Astrocyte of the cerebellum (primary cell): ENCODE measurements at regions not wholly inside any gene's neighbourhood (a gene's known extent, or its start where the extent isn't known, plus 50 kb on each side); places are given as distances from the start of the nearest gene placed in this dataset.
"Not testable (repeated sequence)": the region's sequence is repeated elsewhere in the genome, so short reads cannot be mapped to it uniquely, and the experiment has no call there.

Experiments used
- DNase-seq: peaks from one replicate; pipeline ENCODE4 v3.0.0-alpha.2; 2011; ENCODE audit warnings: low read depth
- H3K4me3 ChIP-seq: 2 replicates; pipeline ENCODE4 v1.5.1; 2011; ENCODE audit warnings: mild to moderate bottlenecking, low read depth, low read length, moderate library complexity
- CTCF ChIP-seq: IDR thresholded peaks from 2 replicates; pipeline ENCODE4 v1.5.1; 2012; ENCODE audit warnings: low read length, low read depth, moderate library complexity, mild to moderate bottlenecking; ENCODE audit errors: missing control alignments
- in situ Hi-C: cut with HindIII; loops from 2 replicates; pipeline ENCODE4 v1.10.0; 2017; ENCODE audit warnings: low sequenced_read_pairs

GRCh38 chr9:1922026-1922425 lies 93.1 kb upstream of the SMARCA2 start:
- no peak for DNase-seq
- peak; percentile 3 for TF ChIP-seq CTCF
- in situ Hi-C loops, result no loop called here
- H3K4me3 ChIP-seq, result no peak overlapping the region

- in situ Hi-C loops, result no loop called here
- TF ChIP-seq CTCF, result no peak
Observed at GRCh38 chr9:1927546-1927945, 87.6 kb upstream of the SMARCA2 start.

GRCh38 chr9:1929134-1929533 lies 86.0 kb upstream of the SMARCA2 start:
- TF ChIP-seq CTCF, result no peak
- DNase-seq, result no peak
- in situ Hi-C loops, result no loop called here
- H3K4me3 ChIP-seq, result no peak overlapping the region

More at GRCh38 chr9:1927546-1927945, 87.6 kb upstream of the SMARCA2 start:
- no peak for DNase-seq
- H3K4me3 ChIP-seq, result no peak overlapping the region

GRCh38 chr9:1929722-1930244 lies 85.4 kb upstream of the SMARCA2 start:
- no peak overlapping the region for H3K4me3 ChIP-seq
- in situ Hi-C loops, result no loop called here
- no peak for DNase-seq
- no peak for TF ChIP-seq CTCF

GRCh38 chr9:1930245-1930736 lies 84.9 kb upstream of the SMARCA2 start:
- in situ Hi-C loops, H3K4me3 ChIP-seq, DNase-seq: not testable (repeated sequence)

GRCh38 chr9:1938135-1938534 lies 77.0 kb upstream of the SMARCA2 start:
- H3K4me3 ChIP-seq, result no peak overlapping the region
- in situ Hi-C loops, result no loop called here
- TF ChIP-seq CTCF, result no peak
- DNase-seq, result no peak

GRCh38 chr9:1938675-1939170 lies 76.4 kb upstream of the SMARCA2 start:
- no peak overlapping the region for H3K4me3 ChIP-seq
- in situ Hi-C loops, result no loop called here
- TF ChIP-seq CTCF, result no peak
- DNase-seq, result no peak
